ENCODE measurements at regions not wholly inside any gene's neighbourhood (a gene's known extent, or its start where the extent isn't known, plus 50 kb on each side); places are given as distances from the start of the nearest gene placed in this dataset.

DNA sequence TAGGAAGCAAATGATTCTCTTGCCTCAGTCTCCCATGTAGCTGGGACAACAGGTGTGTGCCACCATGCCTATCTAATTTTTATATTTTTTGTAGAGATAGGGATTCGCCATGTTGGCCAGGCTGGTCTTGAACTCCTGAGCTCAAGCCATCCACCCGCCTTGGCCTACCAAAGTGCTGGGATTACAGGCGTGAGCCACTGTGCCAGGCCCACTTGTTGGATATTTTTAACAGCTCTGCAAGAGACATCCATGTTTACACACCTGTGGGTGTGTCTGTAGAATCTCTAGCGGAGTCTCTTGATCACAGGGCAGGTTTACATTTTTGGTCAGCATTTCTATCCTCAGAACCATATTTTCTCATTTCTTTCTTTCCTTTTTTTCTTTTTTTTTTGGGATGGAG, 53.1 kb upstream of the ZFP64 start:
- no peak for TF ChIP-seq CTCF (IDR thresholded peaks at IDR 0.05)
- no peak for TF ChIP-seq POLR2A (IDR thresholded peaks at IDR 0.05)
